ENCODE measurements at regions not wholly inside any gene's neighbourhood (a gene's known extent, or its start where the extent isn't known, plus 50 kb on each side); places are given as distances from the start of the nearest gene placed in this dataset.
"Not testable (repeated sequence)": the region's sequence is repeated elsewhere in the genome, so short reads cannot be mapped to it uniquely, and the experiment has no call there.

- DNase-seq, result no peak
Measured at GRCh38 chr9:96061293-96061987, 185.9 kb downstream of the ERCC6L2 start.

GRCh38 chr9:96058218-96058617, 182.7 kb downstream of the ERCC6L2 start:
- DNase-seq, result no peak

- no peak for DNase-seq
Measured at GRCh38 chr9:96057155-96057554, 181.7 kb downstream of the ERCC6L2 start.

GRCh38 chr9:96056226-96056625, 180.7 kb downstream of the ERCC6L2 start:
- DNase-seq, result no peak

- DNase-seq, result not testable (repeated sequence)
Measured at GRCh38 chr9:96054248-96054647, 178.8 kb downstream of the ERCC6L2 start.

- DNase-seq, result no peak
Measured at GRCh38 chr9:96052686-96053085, 177.2 kb downstream of the ERCC6L2 start.

- no peak for DNase-seq
Measured at GRCh38 chr9:96051423-96051822, 175.9 kb downstream of the ERCC6L2 start.

GRCh38 chr9:96050861-96051155, 175.3 kb downstream of the ERCC6L2 start:
- no peak for DNase-seq

- no peak for DNase-seq
Measured at GRCh38 chr9:96050048-96050860, 174.8 kb downstream of the ERCC6L2 start.

GRCh38 chr9:96048956-96049831, 173.7 kb downstream of the ERCC6L2 start:
- no peak for DNase-seq

- DNase-seq, result no peak
Measured at GRCh38 chr9:96048104-96048955, 172.8 kb downstream of the ERCC6L2 start.

- DNase-seq, result no peak
Measured at GRCh38 chr9:96047741-96048103, 172.2 kb downstream of the ERCC6L2 start.

- DNase-seq, result no peak
Measured at GRCh38 chr9:96047116-96047639, 171.7 kb downstream of the ERCC6L2 start.

GRCh38 chr9:96045811-96046210, 170.3 kb downstream of the ERCC6L2 start:
- DNase-seq, result no peak

- DNase-seq, result no peak
Measured at GRCh38 chr9:96044401-96044800, 168.9 kb downstream of the ERCC6L2 start.

- DNase-seq, result no peak
Measured at GRCh38 chr9:96040591-96041461, 165.3 kb downstream of the ERCC6L2 start.

- no peak for DNase-seq
Measured at GRCh38 chr9:96038914-96039313, 163.4 kb downstream of the ERCC6L2 start.

- no peak for DNase-seq
Measured at GRCh38 chr9:96038271-96038670, 162.8 kb downstream of the ERCC6L2 start.

GRCh38 chr9:96034553-96035122, 159.1 kb downstream of the ERCC6L2 start:
- no peak for DNase-seq

- DNase-seq, result no peak
Measured at GRCh38 chr9:96033896-96034295, 158.4 kb downstream of the ERCC6L2 start.

- DNase-seq, result no peak
Measured at GRCh38 chr9:96031916-96032534, 156.5 kb downstream of the ERCC6L2 start.

Measured in DMS 273 treated with DMSO at 0.1 percent for 48 hours (cell line).